Ishikawa (cell line): ENCODE measurements at regions not wholly inside any gene's neighbourhood (a gene's known extent, or its start where the extent isn't known, plus 50 kb on each side); places are given as distances from the start of the nearest gene placed in this dataset.

Source experiments
- EP300 ChIP-seq: IDR thresholded peaks from 2 replicates; pipeline ENCODE4 v1.6.1; 2012; ENCODE audit warnings: borderline replicate concordance
- REST ChIP-seq: IDR thresholded peaks from 2 replicates; pipeline ENCODE4 v1.6.1; 2012; ENCODE audit warnings: low read depth, mild to moderate bottlenecking
- USF1 ChIP-seq: IDR thresholded peaks from 2 replicates; pipeline ENCODE4 v1.6.1; 2012
- YY1 ChIP-seq: IDR thresholded peaks from 2 replicates; pipeline ENCODE4 v1.6.1; 2012; ENCODE audit warnings: low read depth

- TF ChIP-seq REST: no peak
- TF ChIP-seq USF1: no peak
- TF ChIP-seq YY1: no peak
- no peak for TF ChIP-seq EP300
These were observed 1428.1 kb downstream of the C4orf33 start for GRCh38 chr4:130524057-130524456.
